Heart left ventricle (tissue), 13 donors: ENCODE measurements at regions not wholly inside any gene's neighbourhood (a gene's known extent, or its start where the extent isn't known, plus 50 kb on each side); places are given as distances from the start of the nearest gene placed in this dataset.

ENCODE experiments used
- CTCF ChIP-seq, 12 donors: fragments of 200-600 bp; sonication (generic) in 4 of 12; IDR thresholded peaks; one replicate each; pipeline versions ENCODE4 v1.5.0 to v1.8.0; 2018 to 2022; ENCODE audit warnings: antibody characterized with exemption in 12 of 12, mild to moderate bottlenecking in 5 of 12
- POLR2A ChIP-seq, 2 donors: fragments of 450-650 bp; IDR thresholded peaks; one replicate each; pipeline ENCODE4 v1.6.1; 2017; ENCODE audit warnings: antibody characterized with exemption in 2 of 2, mild to moderate bottlenecking in 2 of 2, moderate library complexity in 2 of 2
- donor health status: ischemic (EF 13 %, LVEDD 7.1; RV severe dilation, severe dysfunction).
- donor health status: DM: no; HTN: yes; CAD: no.
- donor health status: DM: no; HTN: no; CAD: no.
- donor health status: ischemic (EF 25% LVEDD 6.9; RV normal size, moderate dysfunction).
- donor health status: ischemic (EF 25% LVEDD 5.7; RV mildly dilated, moderate dysfunction).
- donor health status: ischemic (EF 35%, LVEDD 5.7; RV mildly dilated, moderate dysfunction).
- donor health status: nonischemic (EF 11% LVEDD 7.7; RV severe dilation, severe dysfunction).
- donor health status: DM: yes; HTN: yes; CAD: no.
- donor health status: PGD.
- donor health status: ischemic (EF 29% LVEDD 5.4; RV normal size, mild dysfunction).
- donor health status: nonischemic (EF 23%, LVEDD 6.1; RV moderate dilation, normal function).

GRCh38 chr1:56179543-56179942 is 399.8 kb downstream of the PLPP3 start:
- TF ChIP-seq POLR2A (IDR thresholded peaks at IDR 0.05), result no peak
- no peak for TF ChIP-seq CTCF (IDR thresholded peaks at IDR 0.05)
